Upper lobe of right lung (tissue), 1 donor: ENCODE measurements at regions not wholly inside any gene's neighbourhood (a gene's known extent, or its start where the extent isn't known, plus 50 kb on each side); places are given as distances from the start of the nearest gene placed in this dataset.
"Not testable (repeated sequence)": the region's sequence is repeated elsewhere in the genome, so short reads cannot be mapped to it uniquely, and the experiment has no call there.

Source experiments
- ATAC-seq: fragments of 200-7000 bp; cut with Tn5 transposase; one replicate; pipeline ENCODE4 v1.9.1; 2020; ENCODE audit warnings: mild to moderate bottlenecking, moderate library complexity
- DNase-seq: peaks from one replicate; pipeline ENCODE4 v3.0.0-alpha.2; 2020
- H3K27ac ChIP-seq: fragments of 200-600 bp; one replicate; pipeline ENCODE4 v1.8.0; 2022
- H3K27me3 ChIP-seq: fragments of 200-600 bp; one replicate; pipeline ENCODE4 v1.8.0; 2022; ENCODE audit warnings: mild to moderate bottlenecking
- H3K36me3 ChIP-seq: fragments of 200-600 bp; one replicate; pipeline ENCODE4 v1.8.0; 2022
- H3K4me1 ChIP-seq: fragments of 200-600 bp; one replicate; pipeline ENCODE4 v1.8.0; 2022
- H3K4me3 ChIP-seq: fragments of 200-600 bp; one replicate; pipeline ENCODE4 v1.8.0; 2022; ENCODE audit warnings: mild to moderate bottlenecking
- H3K9me3 ChIP-seq: fragments of 200-600 bp; one replicate; pipeline ENCODE4 v1.8.0; 2022
- intact Hi-C: fragments of 100-400 bp; cut with DNase I; formaldehyde crosslinking; loops from one replicate; pipeline ENCODE4 v1.11.0; 2022
- TF ChIP-seq, protein P1 (sequence below): fragments of 200-600 bp; IDR thresholded peaks from one replicate; pipeline ENCODE4 v1.8.0; 2022; ENCODE audit warnings: antibody characterized with exemption
- donor health status: DM: no; HTN: yes; CAD: no; lungs with severe emphysema.

DNA sequence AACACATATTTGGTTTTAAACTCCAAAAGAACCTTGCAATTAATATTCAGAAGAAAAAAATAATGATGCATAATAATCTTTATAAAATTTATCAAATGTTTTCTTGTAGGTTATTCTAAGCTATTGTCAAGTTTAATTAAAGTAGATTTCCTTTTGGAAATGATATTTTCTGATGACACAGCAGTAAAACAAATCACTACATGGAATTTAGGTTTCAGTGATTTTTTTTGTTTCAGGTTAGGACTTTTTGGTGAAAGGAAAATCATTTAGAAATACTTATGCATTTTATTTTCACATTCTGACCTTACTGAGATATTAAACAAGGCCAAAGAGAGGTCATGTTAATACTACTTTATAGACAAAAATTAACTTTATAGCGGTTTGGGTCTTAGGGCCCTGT lies 1067.2 kb downstream of the TMTC2 start:
- TF ChIP-seq, protein P1, sequence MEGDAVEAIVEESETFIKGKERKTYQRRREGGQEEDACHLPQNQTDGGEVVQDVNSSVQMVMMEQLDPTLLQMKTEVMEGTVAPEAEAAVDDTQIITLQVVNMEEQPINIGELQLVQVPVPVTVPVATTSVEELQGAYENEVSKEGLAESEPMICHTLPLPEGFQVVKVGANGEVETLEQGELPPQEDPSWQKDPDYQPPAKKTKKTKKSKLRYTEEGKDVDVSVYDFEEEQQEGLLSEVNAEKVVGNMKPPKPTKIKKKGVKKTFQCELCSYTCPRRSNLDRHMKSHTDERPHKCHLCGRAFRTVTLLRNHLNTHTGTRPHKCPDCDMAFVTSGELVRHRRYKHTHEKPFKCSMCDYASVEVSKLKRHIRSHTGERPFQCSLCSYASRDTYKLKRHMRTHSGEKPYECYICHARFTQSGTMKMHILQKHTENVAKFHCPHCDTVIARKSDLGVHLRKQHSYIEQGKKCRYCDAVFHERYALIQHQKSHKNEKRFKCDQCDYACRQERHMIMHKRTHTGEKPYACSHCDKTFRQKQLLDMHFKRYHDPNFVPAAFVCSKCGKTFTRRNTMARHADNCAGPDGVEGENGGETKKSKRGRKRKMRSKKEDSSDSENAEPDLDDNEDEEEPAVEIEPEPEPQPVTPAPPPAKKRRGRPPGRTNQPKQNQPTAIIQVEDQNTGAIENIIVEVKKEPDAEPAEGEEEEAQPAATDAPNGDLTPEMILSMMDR = no peak
- DNase-seq = no peak
- no peak for ATAC-seq

DNA sequence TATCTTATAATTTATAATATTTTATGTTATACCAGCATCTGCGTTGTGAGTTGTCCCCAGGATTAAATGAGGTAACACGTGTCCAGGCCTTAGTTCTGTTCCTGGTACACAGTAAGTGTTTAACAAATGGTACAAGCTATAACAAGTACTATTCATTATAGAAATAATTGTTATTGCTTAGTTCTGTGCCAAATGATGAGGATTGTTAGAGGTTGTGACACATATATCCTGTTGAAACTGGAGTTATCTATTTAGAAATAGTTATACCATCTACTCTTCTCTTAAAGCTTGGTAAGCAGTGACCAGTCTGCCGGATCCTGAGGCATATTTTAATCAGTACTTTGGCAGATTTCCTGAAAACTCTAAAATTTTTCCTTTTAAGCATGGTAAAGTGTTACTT lies 1066.5 kb downstream of the TMTC2 start:
- TF ChIP-seq, protein P1 = no peak
- ATAC-seq = no peak
- H3K4me1 ChIP-seq = no peaks in the 10 kb centered on the region
- intact Hi-C loops = no loop called here
- no peak overlapping the region for H3K27ac ChIP-seq
- H3K36me3 ChIP-seq = no peaks in the 10 kb centered on the region
- no peaks in the 10 kb centered on the region for H3K27me3 ChIP-seq
- H3K4me3 ChIP-seq = no peak overlapping the region
- no peaks in the 10 kb centered on the region for H3K9me3 ChIP-seq
- DNase-seq = no peak

More for the DNA sequence above, 1067.2 kb downstream of the TMTC2 start:
- Histone ChIP-seq H3K36me3 (no peaks in the 10 kb centered on the region), H3K27ac (no peak overlapping the region), H3K27me3 (no peaks in the 10 kb centered on the region), H3K4me1 (no peaks in the 10 kb centered on the region), H3K4me3 (no peak overlapping the region), H3K9me3 (no peaks in the 10 kb centered on the region)
- intact Hi-C loops = no loop called here

DNA sequence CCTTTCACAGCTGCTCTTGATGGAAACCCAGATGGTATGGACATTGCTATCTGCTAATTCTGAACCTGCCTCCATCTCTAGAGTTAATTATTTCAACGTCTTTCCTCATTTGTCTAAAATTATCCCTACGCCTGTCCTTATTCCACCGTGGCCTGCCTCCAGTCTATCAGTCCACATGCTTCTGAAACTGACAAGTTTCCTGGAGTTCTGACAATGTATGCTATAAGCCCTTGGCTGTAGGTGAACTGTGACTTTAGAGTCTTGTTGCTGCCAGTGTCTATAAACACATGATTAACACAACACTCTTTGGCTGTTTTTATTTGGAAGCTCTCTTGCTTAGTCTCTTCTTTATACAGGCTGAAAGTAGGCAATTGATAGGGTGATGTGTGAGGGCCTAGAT lies 1052.9 kb downstream of the TMTC2 start:
- ATAC-seq (no peak), DNase-seq (no peak)
- intact Hi-C loops = no loop called here
- H3K27ac ChIP-seq = no peak overlapping the region
- no peaks in the 10 kb centered on the region for H3K4me1 ChIP-seq
- TF ChIP-seq, protein P1 = no peak
- no peaks in the 10 kb centered on the region for H3K27me3 ChIP-seq
- H3K9me3 ChIP-seq = no peaks in the 10 kb centered on the region
- no peaks in the 10 kb centered on the region for H3K36me3 ChIP-seq
- no peak overlapping the region for H3K4me3 ChIP-seq

DNA sequence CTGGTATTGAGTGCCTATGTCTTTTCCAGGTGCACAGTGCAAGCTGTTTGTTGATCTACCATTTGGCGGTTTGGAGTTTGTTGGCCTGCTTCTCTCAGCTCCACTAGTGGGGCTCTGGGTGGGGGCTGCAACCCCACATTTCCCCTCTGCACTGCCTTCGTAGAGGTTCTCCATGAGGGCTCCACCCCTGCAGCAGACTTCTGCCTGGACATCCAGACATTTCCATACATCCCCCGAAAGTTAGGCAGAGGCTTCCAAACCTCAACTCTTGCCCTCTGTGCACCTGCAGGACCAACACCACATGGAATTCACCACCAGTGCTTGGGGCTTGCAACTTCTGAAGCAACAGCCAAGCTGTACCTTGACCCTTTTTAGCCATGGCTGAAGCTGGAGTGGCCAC lies 1024.1 kb downstream of the TMTC2 start:
- H3K27me3 ChIP-seq = no peaks in the 10 kb centered on the region

DNA sequence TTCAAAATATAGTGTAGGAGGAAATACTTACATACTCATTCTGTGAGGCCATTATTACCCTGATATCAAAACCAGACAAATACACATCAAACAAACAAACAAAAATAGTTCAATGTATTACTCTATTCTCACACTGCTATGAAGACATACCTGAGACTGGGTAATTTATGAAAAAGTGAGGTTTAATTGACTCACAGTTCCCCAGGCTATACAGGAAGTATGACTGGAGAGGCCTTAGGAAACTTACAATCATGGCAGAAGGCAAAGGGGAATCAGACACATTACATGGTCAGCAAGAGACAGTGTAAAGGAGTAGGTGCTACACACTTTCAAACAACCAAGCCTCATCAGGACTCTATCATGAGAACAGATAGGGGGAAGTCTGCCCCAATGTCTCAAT lies 1023.2 kb downstream of the TMTC2 start:
- H3K27me3 ChIP-seq = no peaks in the 10 kb centered on the region
- ATAC-seq = no peak
- H3K9me3 ChIP-seq = no peaks in the 10 kb centered on the region
- TF ChIP-seq, protein P1 = no peak
- no peak for DNase-seq
- H3K4me3 ChIP-seq = no peak overlapping the region
- intact Hi-C loops = no loop called here
- no peaks in the 10 kb centered on the region for H3K36me3 ChIP-seq
- H3K4me1 ChIP-seq = no peaks in the 10 kb centered on the region
- no peak overlapping the region for H3K27ac ChIP-seq

More for the DNA sequence above, 1024.1 kb downstream of the TMTC2 start:
- no peak for ATAC-seq
- TF ChIP-seq, protein P1 = no peak
- Histone ChIP-seq H3K9me3 (no peaks in the 10 kb centered on the region), H3K4me1 (no peaks in the 10 kb centered on the region), H3K27ac (no peak overlapping the region), H3K36me3 (no peaks in the 10 kb centered on the region), H3K4me3 (no peak overlapping the region)
- intact Hi-C loops = no loop called here
- DNase-seq = no peak

DNA sequence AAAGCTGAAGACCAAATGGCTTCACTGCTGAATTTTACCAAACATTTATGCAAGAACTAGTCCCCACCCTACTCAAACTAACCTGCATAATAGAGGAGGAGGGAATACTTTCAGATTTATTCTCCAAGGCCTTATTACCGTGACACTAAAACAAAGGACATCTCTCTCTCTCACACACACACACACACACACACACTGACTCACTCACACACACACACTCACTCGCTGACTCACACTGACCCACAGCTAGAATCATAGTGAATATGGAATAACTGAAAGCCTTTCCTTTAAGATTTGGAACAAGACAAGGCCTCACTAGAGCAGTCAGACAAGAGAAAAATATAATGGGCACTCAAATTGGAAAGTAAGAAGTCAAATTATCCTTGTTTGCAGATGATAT lies 1014.1 kb downstream of the TMTC2 start:
- DNase-seq (no peak), ATAC-seq (no peak)
- TF ChIP-seq, protein P1 = no peak
- Histone ChIP-seq H3K36me3 (no peaks in the 10 kb centered on the region), H3K9me3 (no peaks in the 10 kb centered on the region), H3K4me3 (no peak overlapping the region), H3K4me1 (no peaks in the 10 kb centered on the region), H3K27me3 (no peaks in the 10 kb centered on the region), H3K27ac (no peak overlapping the region)
- intact Hi-C loops = no loop called here

DNA sequence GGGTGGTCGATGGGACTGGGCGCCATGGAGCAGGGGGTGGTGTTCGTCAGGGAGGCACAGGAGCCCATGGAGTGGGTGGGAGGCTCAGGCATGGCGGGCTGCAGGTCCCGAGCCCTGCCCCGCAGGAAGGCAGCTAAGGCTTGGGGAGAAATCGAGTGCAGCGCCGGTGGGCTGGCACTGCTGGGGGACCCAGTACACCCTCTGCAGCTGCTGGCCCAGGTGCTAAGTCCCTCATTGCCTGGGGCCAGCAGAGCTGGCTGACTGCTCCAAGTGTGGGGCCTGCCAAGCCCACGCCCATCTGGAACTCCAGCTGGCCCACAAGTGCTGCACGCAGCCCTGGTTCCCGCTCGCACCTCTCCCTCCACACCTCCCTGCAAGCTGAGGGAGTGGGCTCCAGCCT lies 1009.6 kb downstream of the TMTC2 start:
- H3K36me3 ChIP-seq, H3K9me3 ChIP-seq, DNase-seq, H3K27ac ChIP-seq, H3K4me1 ChIP-seq, ATAC-seq, H3K4me3 ChIP-seq, H3K27me3 ChIP-seq, intact Hi-C loops: not testable (repeated sequence)
